ENCODE measurements at regions not wholly inside any gene's neighbourhood (a gene's known extent, or its start where the extent isn't known, plus 50 kb on each side); places are given as distances from the start of the nearest gene placed in this dataset.

DNA sequence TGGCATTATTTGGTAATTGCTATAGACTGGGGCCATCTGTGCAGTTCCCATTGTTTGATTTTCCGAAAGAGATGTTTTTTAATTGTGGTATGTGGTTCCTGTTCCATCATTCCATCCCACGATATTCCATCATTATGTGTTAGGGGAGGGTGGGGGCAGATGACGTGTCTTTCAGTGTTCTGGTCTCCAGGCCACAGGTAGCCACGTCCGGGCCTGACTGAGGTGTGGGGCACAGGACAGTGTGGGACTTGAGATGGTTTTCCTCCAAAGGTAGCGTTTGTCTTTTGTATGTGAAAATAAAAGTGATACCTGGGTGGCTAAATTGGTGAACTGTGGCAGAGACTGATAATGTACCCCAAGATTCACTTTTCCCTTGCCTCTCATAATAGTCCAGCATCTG lies 192.2 kb upstream of the HAAO start:
- no peak overlapping the region for H3K27ac ChIP-seq
- no peak for TF ChIP-seq ZFX (IDR thresholded peaks at IDR 0.05)
- TF ChIP-seq, protein P1, sequence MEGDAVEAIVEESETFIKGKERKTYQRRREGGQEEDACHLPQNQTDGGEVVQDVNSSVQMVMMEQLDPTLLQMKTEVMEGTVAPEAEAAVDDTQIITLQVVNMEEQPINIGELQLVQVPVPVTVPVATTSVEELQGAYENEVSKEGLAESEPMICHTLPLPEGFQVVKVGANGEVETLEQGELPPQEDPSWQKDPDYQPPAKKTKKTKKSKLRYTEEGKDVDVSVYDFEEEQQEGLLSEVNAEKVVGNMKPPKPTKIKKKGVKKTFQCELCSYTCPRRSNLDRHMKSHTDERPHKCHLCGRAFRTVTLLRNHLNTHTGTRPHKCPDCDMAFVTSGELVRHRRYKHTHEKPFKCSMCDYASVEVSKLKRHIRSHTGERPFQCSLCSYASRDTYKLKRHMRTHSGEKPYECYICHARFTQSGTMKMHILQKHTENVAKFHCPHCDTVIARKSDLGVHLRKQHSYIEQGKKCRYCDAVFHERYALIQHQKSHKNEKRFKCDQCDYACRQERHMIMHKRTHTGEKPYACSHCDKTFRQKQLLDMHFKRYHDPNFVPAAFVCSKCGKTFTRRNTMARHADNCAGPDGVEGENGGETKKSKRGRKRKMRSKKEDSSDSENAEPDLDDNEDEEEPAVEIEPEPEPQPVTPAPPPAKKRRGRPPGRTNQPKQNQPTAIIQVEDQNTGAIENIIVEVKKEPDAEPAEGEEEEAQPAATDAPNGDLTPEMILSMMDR (conservative IDR thresholded peaks at IDR 0.05) = no peak

DNA sequence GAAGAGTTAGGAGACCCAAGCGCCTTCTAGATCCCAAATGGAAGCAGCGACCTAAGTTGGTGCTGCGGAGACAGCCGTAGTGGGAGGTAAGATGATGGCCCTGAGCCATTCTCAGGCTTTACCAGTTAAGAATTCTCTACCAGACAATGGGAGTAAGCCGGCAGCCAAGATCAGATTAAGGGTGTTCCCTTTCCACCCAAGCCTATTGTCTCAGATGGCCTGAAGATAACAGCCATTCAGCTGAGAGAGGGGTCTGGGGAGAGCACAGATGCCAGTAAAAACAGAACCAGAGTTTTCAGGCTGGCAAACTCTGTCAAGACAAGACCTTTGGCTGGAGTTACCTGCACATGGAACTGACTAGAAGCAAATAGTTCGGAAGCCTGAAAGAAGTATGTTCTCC lies 191.7 kb upstream of the HAAO start:
- no peak for TF ChIP-seq ZFX (IDR thresholded peaks at IDR 0.05)
- TF ChIP-seq, protein P1 (conservative IDR thresholded peaks at IDR 0.05) = no peak
- H3K27ac ChIP-seq = no peak overlapping the region

DNA sequence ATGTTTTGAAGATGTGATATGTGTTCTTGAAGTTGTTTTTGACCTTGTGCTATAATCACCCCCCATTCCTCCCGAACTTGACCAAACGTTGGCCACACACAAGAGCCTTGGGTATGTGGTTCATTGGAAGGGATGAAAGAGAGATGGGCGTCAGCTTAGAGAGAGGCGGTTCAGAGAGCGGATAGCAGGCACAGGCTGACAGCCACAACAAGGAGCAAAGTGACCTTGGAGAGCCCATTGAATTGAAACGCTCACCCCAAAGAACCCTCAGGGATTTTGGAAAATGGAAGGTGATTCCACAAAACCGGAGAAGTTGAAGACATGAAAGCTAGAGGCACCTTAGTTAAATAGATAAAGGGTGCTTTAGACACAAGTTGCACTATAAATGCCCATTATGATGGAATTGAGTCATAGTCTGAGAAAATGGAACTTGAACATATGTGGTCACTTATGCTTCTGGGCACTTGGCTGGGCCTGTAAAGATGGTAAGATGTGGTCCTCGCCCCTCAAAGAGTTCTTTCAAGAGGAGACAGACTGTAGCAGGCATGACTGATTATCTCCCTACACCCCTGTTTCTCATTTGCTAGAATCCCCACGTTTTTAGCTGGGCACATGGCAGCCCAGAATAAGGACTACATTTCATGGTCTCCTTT lies 188.5 kb upstream of the HAAO start:
- no peak overlapping the region for H3K27ac ChIP-seq
- no peak for TF ChIP-seq ZFX (IDR thresholded peaks at IDR 0.05)
- TF ChIP-seq, protein P1 (conservative IDR thresholded peaks at IDR 0.05) = no peak

DNA sequence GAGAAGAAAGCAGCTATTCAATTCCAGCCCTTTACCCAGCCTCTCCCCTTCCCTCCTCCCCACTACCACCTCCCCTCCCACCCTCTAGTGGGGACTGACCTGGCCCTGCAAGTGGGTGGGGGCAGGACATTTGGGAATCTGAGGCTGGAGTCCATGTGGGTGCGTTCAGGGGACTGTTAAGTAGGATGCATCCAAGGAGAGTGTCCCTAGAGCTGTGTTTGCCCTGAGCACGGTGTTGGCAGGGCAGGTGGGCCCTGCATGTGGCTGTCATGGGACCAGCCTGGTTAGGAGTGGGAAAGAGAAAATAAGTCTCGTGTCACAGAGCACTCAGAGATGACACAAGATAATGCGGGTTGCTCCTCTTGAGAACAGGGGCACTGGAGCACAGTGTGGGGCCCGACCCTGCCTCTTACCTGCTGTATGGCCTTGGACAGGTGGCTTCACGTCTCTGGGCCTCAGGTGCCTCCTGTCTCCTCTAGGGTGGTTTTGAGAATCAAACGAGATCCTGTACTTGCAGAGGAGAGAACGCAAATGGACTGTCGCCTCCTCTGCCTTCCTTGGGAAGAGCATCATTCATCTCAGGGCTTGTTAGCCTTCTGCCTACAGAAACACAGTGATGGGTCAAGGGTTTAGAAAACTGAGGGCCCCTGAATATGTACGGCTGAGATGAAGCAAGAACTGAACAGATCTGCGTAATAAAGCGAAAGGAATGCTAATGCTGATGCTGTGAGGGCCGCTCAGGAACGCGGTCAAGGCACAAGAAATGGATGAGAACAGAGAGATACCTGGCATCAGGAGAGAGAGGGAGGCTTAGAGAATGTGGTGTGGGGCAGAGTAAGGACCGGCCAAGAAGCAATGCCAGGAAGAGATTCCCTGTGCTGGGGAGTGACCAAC lies 187.7 kb upstream of the HAAO start:
- H3K27ac ChIP-seq = no peak overlapping the region

DNA sequence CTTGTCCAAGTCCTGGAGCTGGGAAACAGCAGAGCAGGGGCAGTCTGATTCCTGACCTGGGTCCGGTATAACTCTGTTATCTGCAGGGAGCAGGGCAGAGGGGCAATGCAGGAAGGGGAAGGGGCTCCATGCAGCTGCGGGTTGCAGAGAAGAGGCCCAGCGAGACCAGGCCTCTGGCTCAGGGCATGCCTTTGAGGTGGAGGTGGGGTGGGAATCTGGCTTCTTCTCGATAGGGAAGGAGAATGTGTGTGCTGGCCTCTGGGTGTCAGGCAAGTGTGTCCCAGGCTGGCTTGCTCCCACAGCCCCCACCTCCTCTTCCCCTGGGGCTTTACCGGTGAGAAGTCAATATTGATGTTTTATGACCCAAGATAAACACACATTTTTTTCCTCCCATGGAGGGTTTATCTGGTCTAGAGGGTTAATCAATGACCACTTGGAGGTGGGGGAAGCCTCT lies 187.1 kb upstream of the HAAO start:
- H3K27ac ChIP-seq = no peak overlapping the region
- TF ChIP-seq, protein P1 (conservative IDR thresholded peaks at IDR 0.05) = no peak
- no peak for TF ChIP-seq ZFX (IDR thresholded peaks at IDR 0.05)

More for the DNA sequence above, 187.7 kb upstream of the HAAO start:
- no peak for TF ChIP-seq ZFX (IDR thresholded peaks at IDR 0.05)
- TF ChIP-seq, protein P1 (conservative IDR thresholded peaks at IDR 0.05) = no peak

DNA sequence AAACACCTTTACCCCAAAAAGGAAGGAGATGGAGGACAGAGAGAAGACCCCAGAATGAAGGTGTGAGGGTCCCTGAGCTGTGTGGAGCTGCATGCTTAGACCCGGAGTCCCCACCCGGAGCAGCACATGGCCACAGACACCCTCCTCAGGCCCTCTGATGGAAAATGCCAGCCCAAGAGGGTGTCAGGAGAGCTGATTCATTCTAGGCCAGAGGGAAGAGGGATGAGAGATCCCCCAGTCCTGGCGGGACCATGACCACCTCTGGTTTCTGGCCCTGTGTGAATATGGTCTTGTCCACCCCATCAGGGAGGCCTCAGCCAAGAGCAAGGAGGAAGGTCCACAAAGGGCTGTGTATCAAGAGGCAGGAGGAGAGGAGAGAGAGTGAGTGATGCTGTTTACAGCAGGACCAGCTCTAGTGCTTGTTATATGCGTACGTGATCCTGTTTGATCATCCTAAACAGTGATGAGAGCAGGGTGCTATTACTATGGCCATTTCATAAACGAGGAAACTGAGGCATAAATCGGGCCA lies 186.6 kb upstream of the HAAO start:
- TF ChIP-seq, protein P1 (conservative IDR thresholded peaks at IDR 0.05) = no peak
- no peak for TF ChIP-seq ZFX (IDR thresholded peaks at IDR 0.05)
- no peak overlapping the region for H3K27ac ChIP-seq
